Right lobe of liver (tissue), 6 donors: ENCODE measurements at regions not wholly inside any gene's neighbourhood (a gene's known extent, or its start where the extent isn't known, plus 50 kb on each side); places are given as distances from the start of the nearest gene placed in this dataset.

Experiments used
- ATAC-seq, 4 donors: fragments of 200-7000 bp; cut with Tn5 transposase; one replicate each; pipeline ENCODE4 v1.9.1; 2020; ENCODE audit warnings: mild to moderate bottlenecking in 4 of 4, moderate library complexity in 4 of 4
- DNase-seq, 3 donors: peaks; one replicate each; pipeline ENCODE4 v3.0.0-alpha.2; 2020
- H3K27ac ChIP-seq, 3 donors: fragments of 200-600 bp; one replicate each; pipeline ENCODE4 v1.8.0; 2022
- H3K27me3 ChIP-seq, 2 donors: fragments of 200-600 bp; one replicate each; pipeline ENCODE4 v1.8.0; 2022
- H3K36me3 ChIP-seq, 4 donors: fragments of 200-600 bp; sonication (generic) in 1 of 4; one replicate each; pipeline versions ENCODE4 v1.5.1 to v1.8.0; 2017 to 2022; ENCODE audit warnings: control low read depth in 1 of 4
- H3K4me1 ChIP-seq, 4 donors: fragments of 200-600 bp; sonication (generic) in 1 of 4; one replicate each; pipeline versions ENCODE4 v1.5.1 to v1.8.0; 2017 to 2022; ENCODE audit warnings: control low read depth in 1 of 4
- H3K4me3 ChIP-seq, 3 donors: fragments of 200-600 bp; one replicate each; pipeline ENCODE4 v1.8.0; 2022
- H3K9me3 ChIP-seq, 4 donors: fragments of 200-600 bp; sonication (generic) in 1 of 4; one replicate each; pipeline versions ENCODE4 v1.5.1 to v1.8.0; 2017 to 2022; ENCODE audit warnings: control low read depth in 1 of 4
- POLR2A ChIP-seq: fragments of 450-650 bp; IDR thresholded peaks from one replicate; pipeline ENCODE4 v1.6.1; 2017; ENCODE audit warnings: antibody characterized with exemption, mild to moderate bottlenecking
- WGBS: methylation state at CpG from one replicate; pipeline ENCODE4 v1.1.6; 2018; ENCODE audit warnings: low coverage, low lambda C conversion rate; ENCODE audit not compliant: insufficient coverage; ENCODE audit errors: missing lambda C conversion rate; 5-methylcytosine and 5-hydroxymethylcytosine counted together
- intact Hi-C, 2 donors: fragments of 100-400 bp; cut with DNase I; formaldehyde crosslinking; loops; one replicate each; pipeline versions ENCODE4 v1.11.2 to v1.14.1; 2022
- TF ChIP-seq, protein P1 (sequence below), 4 donors: fragments of 200-600 bp in 3 of 4; fragments of 450-650 bp in 1 of 4; IDR thresholded peaks; one replicate each; pipeline versions ENCODE4 v1.5.1 to v1.8.0; 2016 to 2022; ENCODE audit warnings: antibody characterized with exemption in 4 of 4, mild to moderate bottlenecking in 2 of 4
- donor health status: DM: no; HTN: yes; CAD: no.
- donor health status: DM: no; HTN: no; CAD: no.
- donor health status: DM: no; HTN: no; CAD: no.
- donor health status: DM: no; HTN: yes; CAD: no.
- donor health status: DM: no; HTN: yes; CAD: no.

DNA sequence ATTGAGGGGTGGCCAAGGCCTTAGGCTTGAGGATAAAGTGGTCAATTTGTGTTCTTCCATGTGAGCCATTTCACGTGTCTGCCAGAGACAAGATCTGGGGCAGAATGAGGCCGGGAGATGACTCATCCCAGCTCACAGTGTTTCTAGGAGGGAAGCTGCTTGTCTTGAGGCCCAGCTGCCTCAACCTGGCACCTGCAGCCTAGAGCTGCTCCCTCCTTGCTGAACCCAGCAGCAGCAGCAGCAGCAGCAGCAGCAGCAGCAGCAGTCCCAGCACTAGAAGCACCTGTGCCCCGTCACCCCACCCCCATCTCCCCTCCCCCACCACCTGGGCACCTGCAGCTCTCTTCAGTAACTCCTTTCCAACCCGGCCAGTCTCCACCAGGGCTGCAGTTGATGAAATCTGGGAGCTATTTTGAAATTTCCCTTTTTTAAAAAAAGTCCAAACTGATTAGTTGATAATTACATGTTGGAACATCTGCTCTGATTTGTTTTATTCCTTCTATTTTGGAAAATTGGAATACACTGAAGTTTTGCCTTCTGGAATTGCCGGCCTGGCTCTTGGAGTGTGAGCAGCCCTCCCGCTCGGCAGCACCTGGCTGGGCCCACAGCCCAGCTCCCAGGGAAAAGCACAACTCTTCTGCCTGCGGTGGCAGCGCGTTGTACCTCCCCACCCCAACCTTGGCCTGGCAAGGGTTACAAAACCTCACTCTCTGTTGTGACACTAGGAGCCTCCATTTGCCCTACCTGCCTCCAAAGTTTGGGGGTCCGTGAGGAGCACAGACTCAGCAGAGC lies 143.5 kb downstream of the NXPE2 start:
- no peaks in the 10 kb centered on the region for H3K4me1 ChIP-seq
- WGBS: 60% methylated on average over 8 of the region's 11 CpGs
- TF ChIP-seq, protein P1, sequence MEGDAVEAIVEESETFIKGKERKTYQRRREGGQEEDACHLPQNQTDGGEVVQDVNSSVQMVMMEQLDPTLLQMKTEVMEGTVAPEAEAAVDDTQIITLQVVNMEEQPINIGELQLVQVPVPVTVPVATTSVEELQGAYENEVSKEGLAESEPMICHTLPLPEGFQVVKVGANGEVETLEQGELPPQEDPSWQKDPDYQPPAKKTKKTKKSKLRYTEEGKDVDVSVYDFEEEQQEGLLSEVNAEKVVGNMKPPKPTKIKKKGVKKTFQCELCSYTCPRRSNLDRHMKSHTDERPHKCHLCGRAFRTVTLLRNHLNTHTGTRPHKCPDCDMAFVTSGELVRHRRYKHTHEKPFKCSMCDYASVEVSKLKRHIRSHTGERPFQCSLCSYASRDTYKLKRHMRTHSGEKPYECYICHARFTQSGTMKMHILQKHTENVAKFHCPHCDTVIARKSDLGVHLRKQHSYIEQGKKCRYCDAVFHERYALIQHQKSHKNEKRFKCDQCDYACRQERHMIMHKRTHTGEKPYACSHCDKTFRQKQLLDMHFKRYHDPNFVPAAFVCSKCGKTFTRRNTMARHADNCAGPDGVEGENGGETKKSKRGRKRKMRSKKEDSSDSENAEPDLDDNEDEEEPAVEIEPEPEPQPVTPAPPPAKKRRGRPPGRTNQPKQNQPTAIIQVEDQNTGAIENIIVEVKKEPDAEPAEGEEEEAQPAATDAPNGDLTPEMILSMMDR (IDR thresholded peaks at IDR 0.05): no peak
- no peak for TF ChIP-seq POLR2A
- no peak overlapping the region for H3K4me3 ChIP-seq
- no peak for DNase-seq
- ATAC-seq: no peak
- H3K27ac ChIP-seq: no peak overlapping the region
- H3K36me3 ChIP-seq: no peaks in the 10 kb centered on the region
- H3K27me3 ChIP-seq: no peaks in the 10 kb centered on the region
- intact Hi-C loops: no loop called here
- no peaks in the 10 kb centered on the region for H3K9me3 ChIP-seq

DNA sequence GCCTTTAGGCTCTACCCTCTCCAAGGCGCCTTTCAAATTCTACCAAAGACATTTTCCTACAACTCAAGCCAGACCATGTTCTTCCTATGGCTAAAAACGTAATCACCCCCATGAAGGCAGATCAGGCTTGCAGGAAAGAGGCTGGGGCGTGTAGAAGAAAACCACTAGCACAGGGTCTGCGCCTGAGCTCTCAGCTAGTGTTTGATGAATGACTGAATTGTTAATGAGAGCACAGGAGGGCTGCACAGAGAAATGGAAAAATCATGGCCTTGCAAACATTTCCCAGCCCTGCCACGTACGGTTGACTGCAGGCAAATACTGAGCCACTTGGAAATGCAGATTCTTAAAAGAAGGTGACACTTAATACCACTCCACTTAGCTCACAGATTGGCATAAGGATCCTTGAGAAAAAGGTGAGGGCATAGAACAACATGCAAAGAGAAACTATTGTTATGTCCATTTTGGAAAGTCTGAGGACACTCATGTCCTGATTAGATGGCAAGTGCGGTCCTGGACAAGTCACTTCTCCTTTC lies 148.6 kb downstream of the NXPE2 start:
- intact Hi-C loops: no loop called here
- no peak overlapping the region for H3K27ac ChIP-seq
- no peak overlapping the region for H3K4me3 ChIP-seq
- H3K9me3 ChIP-seq: no peaks in the 10 kb centered on the region
- no peaks in the 10 kb centered on the region for H3K4me1 ChIP-seq
- ATAC-seq (no peak), DNase-seq (no peak)
- no peaks in the 10 kb centered on the region for H3K36me3 ChIP-seq
- no peaks in the 10 kb centered on the region for H3K27me3 ChIP-seq
- 65% methylated on average over 6 of the region's 7 CpGs for WGBS
- TF ChIP-seq POLR2A: no peak
- TF ChIP-seq, protein P1 (IDR thresholded peaks at IDR 0.05): no peak

DNA sequence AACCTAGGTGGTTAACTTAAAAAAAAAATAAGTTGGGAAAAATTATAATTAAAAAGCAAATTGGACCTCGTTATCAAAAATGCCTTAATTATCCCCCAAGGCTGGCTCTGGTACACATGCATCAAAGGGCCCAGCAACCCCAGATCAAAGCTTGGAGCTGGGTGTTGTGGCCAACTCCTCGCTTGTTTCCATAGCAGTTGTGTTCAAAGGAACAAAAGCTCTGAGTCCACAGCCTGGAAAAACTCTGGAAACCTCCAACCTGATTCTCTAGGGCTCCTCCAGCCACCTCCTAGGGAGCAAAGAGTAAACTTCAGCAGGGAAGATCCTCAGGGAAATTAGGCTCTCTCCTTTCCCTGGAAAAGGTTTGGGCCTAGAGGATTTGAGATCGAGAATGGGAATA lies 149.4 kb downstream of the NXPE2 start:
- Histone ChIP-seq H3K9me3 (no peaks in the 10 kb centered on the region), H3K27me3 (no peaks in the 10 kb centered on the region), H3K27ac (no peak overlapping the region), H3K4me1 (no peaks in the 10 kb centered on the region), H3K4me3 (no peak overlapping the region), H3K36me3 (no peaks in the 10 kb centered on the region)
- intact Hi-C loops: no loop called here
- WGBS: 53% methylated on average over 3 of the region's 3 CpGs
- no peak for ATAC-seq
- no peak for DNase-seq
- TF ChIP-seq, protein P1 (IDR thresholded peaks at IDR 0.05): no peak
- TF ChIP-seq POLR2A: no peak

DNA sequence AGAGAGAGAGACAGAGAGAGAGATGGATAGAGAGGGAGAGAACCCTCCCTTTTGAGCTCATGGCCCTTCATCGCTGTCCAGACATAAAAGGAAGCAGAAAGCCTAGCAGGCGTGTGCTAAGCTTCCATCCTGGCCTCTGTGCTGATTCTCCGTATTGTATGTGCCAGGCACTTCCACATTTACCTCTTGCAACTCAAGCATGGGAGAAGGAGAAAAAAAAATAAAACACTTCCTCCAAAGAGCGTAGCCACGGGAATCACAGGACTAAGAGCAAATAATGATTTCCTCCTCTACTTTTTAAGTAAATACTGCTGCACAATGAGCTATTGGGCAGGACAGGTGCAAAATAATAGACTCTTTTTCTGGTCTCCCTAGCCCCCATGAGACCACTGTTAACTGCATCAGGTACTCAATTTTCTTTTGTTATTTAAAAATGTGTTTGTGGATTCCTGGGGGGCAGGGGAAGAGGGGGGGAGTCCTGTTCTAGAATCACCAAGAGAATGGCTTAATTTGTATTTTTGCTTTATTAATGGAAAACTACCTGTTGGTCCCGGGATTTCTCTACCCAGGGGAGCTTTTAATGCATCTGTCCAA lies 154.3 kb downstream of the NXPE2 start:
- intact Hi-C loops: no loop called here
- no peak overlapping the region for H3K27ac ChIP-seq
- no peaks in the 10 kb centered on the region for H3K9me3 ChIP-seq
- DNase-seq (no peak), ATAC-seq (no peak)
- H3K4me3 ChIP-seq: no peak overlapping the region
- no peaks in the 10 kb centered on the region for H3K36me3 ChIP-seq
- H3K4me1 ChIP-seq: no peaks in the 10 kb centered on the region
- WGBS: 6% methylated on average over 6 of the region's 6 CpGs
- H3K27me3 ChIP-seq: no peaks in the 10 kb centered on the region
- TF ChIP-seq, protein P1 (IDR thresholded peaks at IDR 0.05): no peak
- TF ChIP-seq POLR2A: no peak
